Activated naive CD8-positive, alpha-beta T cell treated with anti-CD3 and anti-CD28 coated beads, Interleukin-2, amount 50 U/mL, for 24 hours (primary cell): ENCODE measurements at regions not wholly inside any gene's neighbourhood (a gene's known extent, or its start where the extent isn't known, plus 50 kb on each side); places are given as distances from the start of the nearest gene placed in this dataset.
"Not testable (repeated sequence)": the region's sequence is repeated elsewhere in the genome, so short reads cannot be mapped to it uniquely, and the experiment has no call there.

ENCODE experiments used
- ATAC-seq: fragments of 150-1000 bp; cut with Tn5 transposase; one replicate; pipeline ENCODE4 v1.10.0; 2021
- DNase-seq: peaks from one replicate; pipeline ENCODE4 v3.0.0; 2021
- H3K27ac Mint-ChIP-seq: one replicate; pipeline ENCODE4 v1.8.0; 2021; ENCODE audit warnings: mild to moderate bottlenecking, mixed read lengths
- H3K27me3 Mint-ChIP-seq: one replicate; pipeline ENCODE4 v1.8.0; 2021; ENCODE audit warnings: mixed read lengths
- H3K36me3 Mint-ChIP-seq: one replicate; pipeline ENCODE4 v1.8.0; 2021; ENCODE audit warnings: low read depth, mixed read lengths
- H3K4me1 Mint-ChIP-seq: one replicate; pipeline ENCODE4 v1.8.0; 2021; ENCODE audit warnings: mixed read lengths
- H3K4me3 Mint-ChIP-seq: one replicate; pipeline ENCODE4 v1.8.0; 2021; ENCODE audit warnings: mild to moderate bottlenecking, moderate library complexity, mixed read lengths
- H3K9me3 Mint-ChIP-seq: one replicate; pipeline ENCODE4 v1.8.0; 2021; ENCODE audit warnings: mixed read lengths

DNA sequence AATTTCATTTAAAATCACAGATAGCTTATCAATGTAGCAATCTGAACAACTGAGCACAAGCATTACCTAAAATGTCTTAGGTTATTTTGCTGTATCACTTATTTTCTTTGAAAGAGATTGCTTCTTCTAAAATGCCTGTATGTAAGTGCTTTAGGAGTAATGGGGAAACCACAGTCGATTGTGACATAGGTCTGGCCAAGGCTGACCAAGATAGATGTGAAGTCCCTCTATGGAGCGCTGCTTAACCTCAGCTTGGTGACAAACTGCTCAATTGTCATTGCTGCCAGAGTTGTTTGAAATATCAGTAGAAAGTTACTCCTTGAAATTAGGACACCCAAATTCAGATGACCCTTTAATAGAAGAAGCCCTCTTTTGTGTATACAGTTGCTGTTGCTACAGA is 401.9 kb upstream of the NDST4 start:
- H3K9me3 Mint-ChIP-seq: no peaks in the 10 kb centered on the region
- no peak for ATAC-seq
- H3K27ac Mint-ChIP-seq: no peak overlapping the region
- no peaks in the 10 kb centered on the region for H3K27me3 Mint-ChIP-seq
- H3K4me1 Mint-ChIP-seq: no peaks in the 10 kb centered on the region
- DNase-seq: no peak
- no peak overlapping the region for H3K4me3 Mint-ChIP-seq
- H3K36me3 Mint-ChIP-seq: no peaks in the 10 kb centered on the region

DNA sequence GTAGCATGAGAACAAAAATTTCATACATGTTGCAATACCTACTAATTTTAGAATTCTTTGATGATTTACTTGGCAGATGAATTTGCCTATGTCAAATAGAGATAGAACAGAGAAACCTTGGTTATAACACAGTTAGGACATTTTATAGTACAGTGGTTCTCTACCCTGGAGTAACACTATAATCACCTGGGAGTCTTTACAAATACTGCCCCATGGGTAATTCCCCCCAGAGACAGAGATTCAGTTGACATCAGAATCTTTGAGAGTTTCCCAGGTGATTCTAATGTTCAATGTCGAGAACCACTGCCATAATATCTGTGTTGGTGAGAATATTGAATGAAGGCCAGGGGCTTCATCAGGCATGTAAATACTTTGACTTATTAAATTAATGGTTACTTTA is 401.3 kb upstream of the NDST4 start:
- H3K4me3 Mint-ChIP-seq: no peak overlapping the region

GRCh38 chr4:115505326-115505725 is 391.9 kb upstream of the NDST4 start:
- Mint-ChIP-seq H3K36me3 (no peaks in the 10 kb centered on the region), H3K4me3 (no peak overlapping the region), H3K27me3 (no peaks in the 10 kb centered on the region), H3K27ac (no peak overlapping the region), H3K4me1 (no peaks in the 10 kb centered on the region), H3K9me3 (no peaks in the 10 kb centered on the region)
- no peak for DNase-seq
- ATAC-seq: no peak

More for the DNA sequence above, 401.3 kb upstream of the NDST4 start:
- Mint-ChIP-seq H3K27ac (no peak overlapping the region), H3K36me3 (no peaks in the 10 kb centered on the region), H3K4me1 (no peaks in the 10 kb centered on the region), H3K9me3 (no peaks in the 10 kb centered on the region), H3K27me3 (no peaks in the 10 kb centered on the region)
- no peak for DNase-seq
- no peak for ATAC-seq

DNA sequence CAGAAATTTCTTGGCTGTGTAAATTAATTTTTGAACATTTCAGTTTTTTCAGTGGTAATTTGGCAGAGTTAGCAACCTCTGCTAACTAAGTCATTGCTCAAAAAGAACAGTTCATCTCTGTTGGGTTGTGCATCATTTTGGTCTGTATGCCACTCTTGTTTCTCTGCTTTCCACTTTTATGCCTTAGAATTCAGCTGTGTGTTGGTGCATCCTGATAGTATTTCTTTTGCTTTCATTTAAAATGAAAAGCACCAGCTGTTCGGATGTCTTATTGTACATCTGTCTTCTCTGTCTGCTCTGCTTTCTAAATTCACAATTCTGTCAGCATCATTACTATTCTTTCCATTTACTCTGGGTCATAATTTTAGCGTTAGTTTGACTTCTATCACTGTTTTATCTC is 388.2 kb upstream of the NDST4 start:
- Mint-ChIP-seq H3K4me1 (no peaks in the 10 kb centered on the region), H3K4me3 (no peak overlapping the region), H3K27ac (no peak overlapping the region), H3K27me3 (no peaks in the 10 kb centered on the region), H3K9me3 (no peaks in the 10 kb centered on the region), H3K36me3 (no peaks in the 10 kb centered on the region)
- ATAC-seq: no peak
- no peak for DNase-seq

- not testable (repeated sequence) for H3K4me1 Mint-ChIP-seq, H3K36me3 Mint-ChIP-seq
These were observed 380.4 kb upstream of the NDST4 start for GRCh38 chr4:115493770-115494169.

GRCh38 chr4:115491686-115492085 is 378.3 kb upstream of the NDST4 start:
- ATAC-seq: no peak
- H3K4me3 Mint-ChIP-seq: no peak overlapping the region
- peaks cover 9% of the 10 kb centered on the region for H3K9me3 Mint-ChIP-seq
- no peaks in the 10 kb centered on the region for H3K27me3 Mint-ChIP-seq
- no peaks in the 10 kb centered on the region for H3K36me3 Mint-ChIP-seq
- H3K27ac Mint-ChIP-seq: no peak overlapping the region
- H3K4me1 Mint-ChIP-seq: no peaks in the 10 kb centered on the region
- no peak for DNase-seq

More at GRCh38 chr4:115493770-115494169, 380.4 kb upstream of the NDST4 start:
- H3K27ac Mint-ChIP-seq, H3K27me3 Mint-ChIP-seq, DNase-seq, H3K9me3 Mint-ChIP-seq, H3K4me3 Mint-ChIP-seq, ATAC-seq: not testable (repeated sequence)

DNA sequence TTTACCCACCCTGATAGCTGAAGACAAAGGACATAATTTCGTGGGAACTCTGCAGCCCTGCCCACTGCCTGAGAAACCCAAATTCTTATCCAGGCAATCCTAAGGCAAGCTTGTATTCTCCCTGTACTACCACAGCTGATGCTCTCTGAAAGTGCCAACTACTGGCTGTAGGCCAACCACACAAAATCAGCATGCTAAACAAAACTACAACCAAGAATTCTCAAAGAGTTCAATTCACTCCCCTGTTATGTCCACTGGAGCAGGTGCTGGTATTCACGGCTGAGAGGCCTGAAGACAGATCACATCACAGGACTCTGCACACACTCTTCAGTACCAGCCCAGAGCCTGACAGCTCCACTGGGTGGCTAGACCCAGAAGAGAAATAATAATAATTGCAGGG is 375.9 kb upstream of the NDST4 start:
- H3K27me3 Mint-ChIP-seq: no peaks in the 10 kb centered on the region
- ATAC-seq (no peak), DNase-seq (no peak)
- no peak overlapping the region for H3K4me3 Mint-ChIP-seq
- no peaks in the 10 kb centered on the region for H3K4me1 Mint-ChIP-seq
- peaks cover 9% of the 10 kb centered on the region for H3K9me3 Mint-ChIP-seq
- no peaks in the 10 kb centered on the region for H3K36me3 Mint-ChIP-seq
- no peak overlapping the region for H3K27ac Mint-ChIP-seq

DNA sequence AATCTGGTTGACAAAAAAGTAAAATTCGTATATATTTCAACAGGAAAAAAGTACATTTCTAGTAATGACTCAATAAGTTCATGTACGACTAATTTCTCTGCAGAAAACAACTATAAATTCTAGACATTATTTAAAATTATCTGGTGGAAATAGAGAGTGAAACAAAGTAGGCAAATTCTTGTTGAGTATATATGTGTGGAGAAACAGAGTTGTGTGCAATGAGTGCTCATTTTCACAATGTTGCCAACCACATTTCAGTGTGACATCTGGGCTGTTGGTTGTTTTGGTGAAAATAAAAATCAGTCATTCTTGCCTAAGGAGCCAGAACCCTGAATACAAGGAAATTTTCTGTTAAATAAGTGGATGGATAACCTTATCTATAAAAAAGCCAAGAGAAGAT is 372.0 kb upstream of the NDST4 start:
- H3K36me3 Mint-ChIP-seq: no peaks in the 10 kb centered on the region
- DNase-seq: no peak
- H3K4me1 Mint-ChIP-seq: no peaks in the 10 kb centered on the region
- H3K9me3 Mint-ChIP-seq: no peaks in the 10 kb centered on the region
- H3K4me3 Mint-ChIP-seq: no peak overlapping the region
- no peak overlapping the region for H3K27ac Mint-ChIP-seq
- no peak for ATAC-seq
- no peaks in the 10 kb centered on the region for H3K27me3 Mint-ChIP-seq

DNA sequence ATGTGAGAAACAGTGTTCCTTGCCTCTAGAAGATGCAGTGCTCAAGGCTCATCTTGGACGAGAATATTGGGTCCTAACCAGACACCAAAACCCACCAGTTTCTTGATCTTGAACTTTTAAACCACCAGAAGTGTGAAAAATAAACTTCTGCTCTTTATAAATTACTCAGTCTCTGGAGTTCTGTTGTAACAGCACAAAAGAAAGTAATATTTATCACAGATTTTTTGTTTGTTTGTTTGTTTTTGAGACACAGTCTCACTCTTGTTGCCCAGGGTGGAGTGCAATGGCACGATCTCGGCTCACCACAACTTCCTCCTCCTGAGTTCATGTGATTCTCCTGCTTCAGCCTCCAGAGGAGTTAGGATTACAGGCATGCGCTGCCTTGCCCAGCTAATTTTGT is 371.1 kb upstream of the NDST4 start:
- Mint-ChIP-seq H3K27ac (no peak overlapping the region), H3K36me3 (no peaks in the 10 kb centered on the region), H3K4me1 (no peaks in the 10 kb centered on the region), H3K27me3 (no peaks in the 10 kb centered on the region), H3K9me3 (no peaks in the 10 kb centered on the region), H3K4me3 (no peak overlapping the region)
- ATAC-seq (no peak), DNase-seq (no peak)

DNA sequence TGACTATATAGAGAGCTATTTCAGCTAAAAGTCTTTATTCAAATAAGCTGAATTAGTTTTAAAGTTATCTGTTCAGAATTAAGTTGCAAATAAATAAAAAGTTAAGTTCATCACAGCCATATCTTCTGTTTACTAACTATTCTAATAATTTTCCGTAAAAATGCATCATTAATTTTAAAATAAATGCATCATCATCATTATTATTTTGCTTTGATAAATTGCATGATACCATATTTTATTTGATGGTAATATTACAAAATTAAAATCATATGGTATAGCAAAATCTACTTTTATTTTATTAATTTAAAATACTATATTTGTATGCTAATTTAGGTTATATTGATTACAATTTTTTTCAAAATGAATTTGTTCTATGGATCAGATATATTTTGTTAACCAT is 357.3 kb upstream of the NDST4 start:
- Mint-ChIP-seq H3K27ac (no peak overlapping the region), H3K4me3 (no peak overlapping the region), H3K27me3 (no peaks in the 10 kb centered on the region), H3K4me1 (no peaks in the 10 kb centered on the region), H3K36me3 (no peaks in the 10 kb centered on the region), H3K9me3 (peaks cover 4% of the 10 kb centered on the region)
- ATAC-seq: no peak
- no peak for DNase-seq

GRCh38 chr4:115459301-115459700 is 345.9 kb upstream of the NDST4 start:
- H3K9me3 Mint-ChIP-seq, H3K36me3 Mint-ChIP-seq, H3K27ac Mint-ChIP-seq, H3K4me1 Mint-ChIP-seq, H3K4me3 Mint-ChIP-seq, DNase-seq, ATAC-seq, H3K27me3 Mint-ChIP-seq: not testable (repeated sequence)

DNA sequence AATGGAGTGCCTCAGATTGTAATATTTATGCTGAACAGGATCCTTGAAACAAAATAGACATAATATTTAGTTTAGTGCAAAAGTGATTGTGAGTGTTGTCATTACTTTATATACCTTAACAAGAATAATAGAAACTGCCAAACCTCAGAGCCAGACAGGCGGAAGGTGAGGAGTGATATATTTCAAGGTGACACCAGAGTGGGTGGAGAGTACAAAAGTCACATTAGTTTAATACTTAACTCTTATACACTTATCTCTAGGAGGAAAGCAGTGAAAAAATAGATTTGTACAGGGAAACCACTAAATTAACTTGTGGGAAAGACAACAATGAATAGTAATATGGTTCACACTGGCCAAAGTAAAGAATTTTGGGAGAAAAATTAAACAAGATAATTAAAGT is 342.8 kb upstream of the NDST4 start:
- Mint-ChIP-seq H3K9me3 (peaks cover 3% of the 10 kb centered on the region), H3K27me3 (no peaks in the 10 kb centered on the region), H3K27ac (no peak overlapping the region), H3K4me3 (no peak overlapping the region), H3K36me3 (no peaks in the 10 kb centered on the region), H3K4me1 (no peaks in the 10 kb centered on the region)
- DNase-seq (no peak), ATAC-seq (no peak)

- H3K9me3 Mint-ChIP-seq: peaks cover 8% of the 10 kb centered on the region
- no peaks in the 10 kb centered on the region for H3K27me3 Mint-ChIP-seq
- ATAC-seq (no peak), DNase-seq (no peak)
- H3K4me1 Mint-ChIP-seq: no peaks in the 10 kb centered on the region
- no peak overlapping the region for H3K27ac Mint-ChIP-seq
- H3K36me3 Mint-ChIP-seq: no peaks in the 10 kb centered on the region
- no peak overlapping the region for H3K4me3 Mint-ChIP-seq
These were observed 340.8 kb upstream of the NDST4 start for GRCh38 chr4:115454228-115454627.

GRCh38 chr4:115453416-115453815 is 340.0 kb upstream of the NDST4 start:
- ATAC-seq (no peak), DNase-seq (no peak)
- H3K9me3 Mint-ChIP-seq: peaks cover 5% of the 10 kb centered on the region
- H3K36me3 Mint-ChIP-seq: no peaks in the 10 kb centered on the region
- H3K27me3 Mint-ChIP-seq: no peaks in the 10 kb centered on the region
- no peaks in the 10 kb centered on the region for H3K4me1 Mint-ChIP-seq
- H3K4me3 Mint-ChIP-seq: no peak overlapping the region
- H3K27ac Mint-ChIP-seq: no peak overlapping the region

DNA sequence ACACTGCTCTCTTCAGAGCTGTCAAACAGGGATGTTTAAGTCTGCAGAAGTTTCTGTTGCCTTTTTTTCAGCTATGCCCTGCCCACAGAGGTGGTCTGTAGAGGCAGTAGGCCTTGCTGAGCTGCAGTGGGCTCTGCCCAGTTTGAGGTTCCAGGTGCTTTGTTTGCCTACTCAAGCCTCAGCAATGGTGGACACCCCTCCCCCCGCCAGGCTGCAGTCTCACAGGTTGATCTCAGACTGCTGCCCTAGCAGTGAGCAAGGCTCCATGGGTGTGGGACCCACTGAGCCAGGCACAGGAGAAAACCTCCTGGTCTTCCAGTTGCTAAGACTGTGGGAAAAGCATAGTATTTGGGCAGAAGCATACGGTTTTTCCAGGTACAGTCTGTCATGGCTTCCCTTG is 338.8 kb upstream of the NDST4 start:
- not testable (repeated sequence) for H3K27ac Mint-ChIP-seq, H3K27me3 Mint-ChIP-seq, H3K9me3 Mint-ChIP-seq, H3K36me3 Mint-ChIP-seq, H3K4me1 Mint-ChIP-seq, H3K4me3 Mint-ChIP-seq, DNase-seq, ATAC-seq

- no peaks in the 10 kb centered on the region for H3K4me1 Mint-ChIP-seq
- no peak overlapping the region for H3K4me3 Mint-ChIP-seq
- H3K9me3 Mint-ChIP-seq: peaks cover 3% of the 10 kb centered on the region
- no peaks in the 10 kb centered on the region for H3K27me3 Mint-ChIP-seq
- no peak for ATAC-seq
- H3K36me3 Mint-ChIP-seq: no peaks in the 10 kb centered on the region
- DNase-seq: no peak
- H3K27ac Mint-ChIP-seq: no peak overlapping the region
These were observed 324.3 kb upstream of the NDST4 start for GRCh38 chr4:115437739-115438138.
